T-helper 1 cell treated with Interleukin-12 subunit alpha and Interleukin-12 subunit beta and Interleukin-4 antibody, amounts not matched to agents 30 ng/mL and 1 ng/mL, for 36 hours (primary cell): ENCODE measurements at regions not wholly inside any gene's neighbourhood (a gene's known extent, or its start where the extent isn't known, plus 50 kb on each side); places are given as distances from the start of the nearest gene placed in this dataset.
"Not testable (repeated sequence)": the region's sequence is repeated elsewhere in the genome, so short reads cannot be mapped to it uniquely, and the experiment has no call there.

ENCODE experiments used
- intact Hi-C: fragments of 100-400 bp; cut with micrococcal nuclease; formaldehyde crosslinking; loops from one replicate; pipeline ENCODE4 v1.15.1; 2024

DNA sequence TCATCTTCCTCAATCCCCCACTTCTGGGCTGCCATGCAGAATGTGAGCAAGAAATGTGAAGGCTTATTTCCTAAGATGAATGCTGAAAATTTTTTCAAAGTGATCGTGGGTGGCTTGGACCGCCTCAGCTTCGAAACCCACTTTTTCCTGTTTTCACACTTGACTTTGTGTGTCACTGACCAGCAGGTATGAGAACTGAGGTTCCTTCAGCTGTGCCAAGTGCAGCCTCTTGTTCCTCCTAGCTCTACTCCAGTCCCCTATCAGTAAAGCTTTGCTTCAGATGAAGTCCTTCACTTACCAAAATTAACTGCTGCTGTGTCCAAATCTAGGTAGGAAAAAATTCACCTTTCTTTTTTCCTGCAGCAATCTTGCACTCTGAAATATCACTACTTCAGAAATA is 382.6 kb downstream of the DTWD2 start:
- intact Hi-C loops = no loop called here

DNA sequence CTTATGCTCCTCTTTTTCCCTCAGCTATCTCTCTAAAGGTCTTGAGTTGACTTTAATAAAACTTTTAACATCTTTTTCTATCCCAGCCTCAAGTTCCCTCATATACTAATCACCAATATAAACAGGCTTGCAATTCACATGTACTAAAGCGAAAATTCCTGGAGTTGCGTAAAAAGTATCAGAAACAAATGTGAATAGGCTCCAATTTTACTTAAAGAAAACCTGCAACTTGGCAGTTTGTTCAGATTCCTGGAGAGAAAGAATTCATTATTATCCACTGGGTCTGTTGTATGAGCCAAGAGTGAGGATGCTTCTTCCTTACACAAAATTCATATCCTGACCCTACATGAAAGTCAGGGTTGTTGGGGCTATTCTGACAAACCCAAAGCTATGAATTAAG is 384.2 kb downstream of the DTWD2 start:
- intact Hi-C loops = no loop called here

DNA sequence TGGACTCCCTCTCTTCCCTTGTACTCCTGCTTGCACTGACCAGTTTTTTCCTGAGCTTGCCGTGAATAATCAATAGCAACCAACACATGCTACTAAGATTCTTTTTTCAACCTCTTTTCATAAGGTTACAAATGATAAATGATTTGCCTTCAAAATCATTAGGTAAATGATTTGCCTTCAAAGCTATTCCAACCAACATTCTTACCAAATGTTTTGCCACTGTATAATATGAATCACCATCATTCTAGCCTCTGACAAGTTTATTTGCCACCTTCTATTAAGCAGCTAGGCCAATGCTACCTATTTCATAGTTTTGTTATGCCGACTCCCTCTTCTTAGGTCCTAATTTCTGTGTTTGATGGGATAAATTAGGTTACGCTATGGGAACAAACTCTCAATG is 385.1 kb downstream of the DTWD2 start:
- intact Hi-C loops = no loop called here

DNA sequence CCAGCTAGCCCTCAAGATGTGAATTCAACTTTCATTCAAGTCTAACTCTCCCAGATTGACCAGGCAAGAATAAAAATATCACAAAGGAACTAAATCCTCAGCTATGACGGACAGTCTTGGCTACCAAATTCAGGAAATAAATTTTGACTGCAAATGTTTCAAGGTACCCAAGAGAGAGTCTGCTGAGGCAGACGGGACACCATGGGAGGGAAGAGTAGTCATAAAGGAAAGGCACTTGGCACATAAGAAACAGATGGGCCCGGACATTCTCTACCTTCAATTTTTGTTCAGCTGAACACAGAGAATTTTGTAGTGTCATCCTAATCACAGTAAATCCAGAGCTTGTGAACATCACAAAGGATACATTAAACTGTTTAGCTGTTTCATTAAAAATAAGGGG is 390.0 kb downstream of the DTWD2 start:
- intact Hi-C loops = no loop called here

DNA sequence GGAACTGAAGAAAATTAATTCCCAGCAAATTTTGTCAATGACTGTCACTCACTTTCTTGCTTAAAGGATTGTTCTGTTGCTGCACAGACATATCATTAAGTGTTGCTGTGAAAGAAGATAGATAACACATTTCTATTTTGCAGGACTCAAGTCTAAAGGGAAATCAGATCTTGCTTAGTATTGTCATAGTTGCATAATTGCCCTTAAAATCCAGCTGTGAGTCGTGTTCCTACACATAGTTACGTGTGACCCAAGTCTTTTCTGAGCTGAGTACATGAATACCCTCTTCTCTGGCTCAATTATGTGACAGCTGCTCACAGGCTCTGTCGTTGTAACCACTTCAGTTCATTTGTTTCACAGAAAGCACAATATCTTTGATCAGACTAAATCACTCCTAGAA is 390.8 kb downstream of the DTWD2 start:
- intact Hi-C loops = no loop called here

DNA sequence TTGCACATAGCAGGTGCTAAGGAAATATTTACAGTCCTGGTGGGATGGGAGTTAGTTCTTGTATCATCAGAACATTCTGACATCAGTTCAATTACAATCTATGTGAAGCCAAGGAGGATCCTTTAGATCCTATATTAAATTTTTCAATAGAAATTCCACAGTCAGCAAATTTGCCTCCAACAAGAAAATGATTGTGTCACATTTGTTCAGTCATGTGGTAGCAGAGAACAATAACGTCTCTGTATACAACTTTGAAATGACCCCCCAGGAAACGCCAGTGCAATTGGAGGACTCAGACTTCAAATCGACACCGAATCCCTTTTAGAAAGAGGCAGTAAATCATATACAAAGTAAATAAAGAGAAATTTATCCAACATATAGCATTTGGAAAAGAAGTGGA is 392.1 kb downstream of the DTWD2 start:
- intact Hi-C loops = no loop called here

DNA sequence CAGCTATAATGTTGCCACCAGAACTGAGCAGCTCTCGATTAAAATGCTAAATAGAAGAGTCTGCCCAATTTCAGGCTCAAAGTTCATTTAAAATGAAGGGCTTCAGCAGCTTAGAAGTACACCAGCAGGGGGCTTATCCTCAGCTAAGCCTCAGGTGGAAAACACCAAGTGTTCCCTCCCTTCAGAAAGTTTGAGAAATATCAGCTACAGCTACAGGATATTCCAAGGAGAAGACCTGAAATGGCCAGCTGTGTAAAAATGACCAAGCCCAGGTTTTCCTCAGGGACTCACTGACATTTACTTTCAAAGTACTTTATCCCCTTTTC is 395.4 kb downstream of the DTWD2 start:
- intact Hi-C loops = no loop called here

DNA sequence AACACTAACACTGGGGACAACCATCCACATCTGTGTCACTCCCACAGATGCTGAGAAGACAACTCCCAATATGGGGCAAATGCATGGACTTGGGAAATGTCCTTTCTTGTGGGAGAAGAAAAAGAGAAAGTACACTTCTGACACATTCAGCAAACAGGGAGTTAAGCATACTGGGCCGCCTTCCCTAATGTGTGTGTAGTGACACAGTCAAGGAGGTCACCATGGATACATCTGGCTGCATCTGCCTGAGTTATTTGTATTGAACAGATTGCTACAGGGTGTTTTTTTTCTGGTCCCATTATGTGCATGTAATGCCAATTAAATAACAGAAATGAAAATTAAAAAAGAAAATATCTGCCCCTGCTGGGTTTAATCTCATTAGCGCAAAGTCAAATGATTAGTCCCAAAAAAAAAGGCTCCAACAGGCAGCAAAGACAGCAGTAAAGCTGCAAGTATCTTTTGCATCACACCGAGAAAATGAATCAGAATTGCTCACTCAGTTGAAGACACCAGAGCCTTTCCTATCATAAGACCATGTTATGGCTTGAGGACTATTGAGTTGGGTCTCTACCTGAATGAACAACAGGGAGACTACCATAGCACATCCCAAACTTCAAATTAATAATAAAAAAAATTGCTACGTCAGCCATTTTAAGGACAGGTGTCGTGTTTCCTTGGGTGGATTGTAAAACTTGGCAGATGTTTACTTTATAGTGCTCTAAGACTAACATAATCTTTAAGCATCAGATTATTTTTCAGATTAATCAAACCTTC is 395.9 kb downstream of the DTWD2 start:
- intact Hi-C loops = no loop called here

DNA sequence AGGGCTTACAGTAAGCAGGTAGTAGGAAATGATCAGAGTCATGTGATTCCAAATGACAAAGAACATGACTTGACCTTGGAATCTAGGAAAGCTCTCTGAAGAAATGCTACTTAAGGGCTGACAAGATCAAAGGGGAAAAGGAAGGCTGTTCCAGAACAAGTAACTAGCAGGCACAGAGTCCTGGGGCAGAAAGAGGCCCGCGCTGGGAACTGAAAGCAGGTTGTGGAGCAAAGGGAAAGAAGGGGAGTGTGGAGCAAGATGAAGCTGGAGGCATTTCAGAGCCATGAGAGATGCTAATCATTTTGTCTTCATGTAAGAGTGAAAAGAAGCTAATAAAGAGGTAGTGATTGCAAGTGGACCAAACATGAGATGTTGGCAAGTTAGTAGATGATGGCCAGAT is 397.5 kb downstream of the DTWD2 start:
- intact Hi-C loops = no loop called here

DNA sequence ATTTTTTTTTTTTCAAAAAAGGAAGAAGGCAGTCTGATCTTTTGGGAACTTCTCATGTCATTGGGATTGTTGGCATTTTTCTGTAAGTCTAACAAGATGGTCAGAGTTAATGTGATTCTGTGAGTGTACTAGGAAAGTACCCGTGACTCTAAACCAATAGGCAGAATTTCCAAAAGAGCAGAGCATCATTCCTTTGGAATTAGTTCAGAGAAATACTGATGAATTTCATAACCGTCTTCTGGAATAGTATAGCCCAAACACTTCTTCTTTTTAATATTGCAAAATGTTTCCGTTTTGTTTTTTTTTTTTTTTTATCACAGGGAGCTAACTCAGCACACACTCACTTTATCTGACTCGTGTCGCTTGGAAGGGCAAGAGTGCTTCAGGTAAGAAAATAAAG is 407.4 kb downstream of the DTWD2 start:
- intact Hi-C loops = no loop called here

DNA sequence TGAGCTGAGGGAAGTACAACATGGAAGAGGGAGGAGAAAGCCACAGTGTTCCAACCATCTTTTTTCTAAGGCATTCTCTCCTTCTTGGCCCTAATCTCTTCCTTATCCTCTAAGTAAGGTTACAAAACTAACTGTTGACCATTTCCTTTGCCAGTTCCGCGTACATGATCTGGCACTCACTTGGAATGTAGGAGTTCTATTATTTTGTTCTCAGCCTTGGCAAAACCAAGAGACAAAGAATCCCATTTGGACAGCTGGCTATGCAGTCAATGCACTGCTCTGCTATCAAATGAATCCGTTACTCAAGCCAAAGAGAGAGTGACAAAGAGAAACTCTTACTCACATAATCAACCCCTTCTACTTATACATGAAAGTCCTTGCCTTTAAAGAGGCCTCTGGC is 410.3 kb downstream of the DTWD2 start:
- intact Hi-C loops = no loop called here

DNA sequence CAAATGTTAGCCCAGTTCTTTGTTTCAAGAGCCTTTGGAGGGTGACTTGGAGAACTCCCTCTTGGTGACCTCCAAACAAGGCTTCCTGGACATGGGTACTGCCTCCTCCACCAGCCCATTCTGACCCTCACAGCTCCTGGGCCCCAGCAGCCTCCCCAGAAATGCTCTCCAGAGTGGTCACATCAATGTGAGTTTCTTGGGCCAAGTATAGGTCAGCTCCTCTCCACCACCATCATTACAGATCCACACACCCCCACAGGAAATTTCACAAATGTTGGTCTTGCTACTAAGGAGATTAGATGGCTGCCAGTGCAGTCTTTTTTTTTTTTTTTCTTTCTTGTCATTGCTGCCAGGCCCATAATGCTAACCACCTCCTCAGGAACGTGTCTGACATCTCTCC is 410.7 kb downstream of the DTWD2 start:
- intact Hi-C loops = no loop called here

DNA sequence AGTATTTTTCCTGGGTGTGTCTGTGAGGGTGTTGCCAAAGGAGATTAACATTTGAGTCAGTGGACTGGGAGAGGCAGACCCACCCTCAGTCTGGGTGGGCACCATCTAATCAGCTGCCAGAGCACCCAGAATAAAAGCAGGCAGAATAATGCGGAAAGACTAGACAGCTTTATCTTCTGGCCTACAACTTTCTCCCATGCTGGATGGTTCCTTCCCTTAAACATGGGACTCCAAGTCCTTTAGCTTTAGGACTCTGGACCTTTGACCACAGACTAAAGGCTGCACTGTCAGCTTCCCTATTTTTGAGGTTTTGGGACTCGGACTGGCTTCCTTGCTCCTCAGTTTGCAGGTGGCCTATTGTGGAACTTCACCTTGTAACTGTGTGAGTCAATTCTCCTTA is 418.1 kb downstream of the DTWD2 start:
- intact Hi-C loops = not testable (repeated sequence)

DNA sequence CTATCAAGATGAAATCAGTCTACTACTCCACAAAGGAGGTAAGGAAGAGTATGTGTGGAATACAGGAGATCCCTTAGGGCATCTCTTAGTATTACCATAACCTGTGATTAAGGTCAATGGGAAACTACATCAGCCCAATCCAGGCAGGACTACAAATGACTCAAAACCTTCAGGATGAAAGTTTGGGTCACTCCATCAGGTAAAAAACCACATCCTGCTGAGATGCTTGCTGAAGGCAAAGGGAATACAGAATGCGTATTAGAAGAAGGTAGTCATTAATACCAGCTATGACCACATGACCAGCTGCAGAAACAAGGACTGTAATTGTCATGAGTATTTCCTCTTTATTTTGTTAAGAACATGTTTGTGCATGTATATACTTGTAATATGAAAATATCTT is 418.8 kb downstream of the DTWD2 start:
- intact Hi-C loops = not testable (repeated sequence)

DNA sequence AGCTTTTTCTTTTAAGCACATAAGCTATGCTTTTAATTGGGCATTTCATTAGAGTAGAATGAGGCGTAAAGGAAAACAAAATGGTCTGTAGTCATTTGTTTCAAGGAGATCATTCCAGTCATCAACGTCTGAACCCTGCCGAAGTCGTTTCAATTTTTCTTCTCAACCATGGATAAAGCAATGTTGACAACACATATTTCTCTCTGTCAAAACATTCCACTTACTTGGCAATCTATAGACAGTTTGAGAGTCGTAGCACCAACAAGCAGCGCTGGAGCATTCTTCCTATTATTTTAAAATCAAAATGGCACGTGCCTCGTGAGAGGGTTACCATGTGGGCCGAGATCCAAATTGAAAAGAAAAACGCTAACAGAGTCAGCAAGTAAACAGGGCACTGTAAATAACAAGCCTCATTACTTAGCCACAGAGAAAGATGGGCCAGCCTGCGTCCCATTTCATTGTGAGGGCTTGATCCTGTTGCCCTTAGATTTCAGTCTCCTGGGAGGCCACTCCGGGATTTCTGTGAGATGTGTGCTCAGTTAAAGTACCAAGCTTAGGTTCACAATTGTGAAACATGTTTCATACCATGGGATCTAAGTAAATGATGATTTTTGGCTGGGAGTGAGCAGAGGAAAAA is 422.9 kb downstream of the DTWD2 start:
- intact Hi-C loops = no loop called here

DNA sequence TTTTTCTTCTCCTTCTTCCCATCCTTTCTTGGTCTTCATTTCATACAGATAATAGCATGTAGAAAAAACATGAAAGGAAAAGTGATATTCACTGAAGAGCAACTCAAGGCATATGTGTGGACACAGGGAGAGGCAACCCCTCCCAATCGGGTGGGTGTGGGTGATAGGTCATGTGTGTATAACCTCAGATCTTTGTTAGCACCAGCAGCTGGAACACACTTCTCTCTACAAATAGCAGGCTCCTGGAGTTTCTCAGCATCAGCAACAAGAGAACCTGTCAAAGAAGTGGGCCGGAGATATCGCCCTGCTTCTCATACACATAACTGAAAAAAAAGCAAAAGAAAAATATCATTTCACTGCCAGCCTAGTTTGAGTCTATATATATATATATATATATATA is 426.4 kb downstream of the DTWD2 start:
- intact Hi-C loops = no loop called here

DNA sequence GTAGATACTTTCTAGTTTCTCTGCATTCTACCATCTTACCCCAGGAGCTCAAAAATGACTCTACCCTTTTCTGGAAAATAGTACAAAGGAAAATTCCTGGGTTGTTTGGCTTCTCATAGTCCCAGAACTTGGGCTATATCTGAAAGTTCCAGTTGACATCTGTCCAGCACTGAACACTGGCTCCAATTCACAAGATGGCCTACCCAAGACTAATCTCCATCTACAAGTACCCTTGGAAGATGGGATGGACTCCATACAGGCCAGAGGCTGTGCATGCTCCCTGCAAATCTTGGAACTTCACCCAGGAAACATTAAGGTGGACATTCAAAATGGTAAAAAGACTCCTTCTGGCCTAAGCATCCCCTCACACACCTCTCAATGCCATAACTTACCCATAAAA is 427.1 kb downstream of the DTWD2 start:
- intact Hi-C loops = no loop called here

DNA sequence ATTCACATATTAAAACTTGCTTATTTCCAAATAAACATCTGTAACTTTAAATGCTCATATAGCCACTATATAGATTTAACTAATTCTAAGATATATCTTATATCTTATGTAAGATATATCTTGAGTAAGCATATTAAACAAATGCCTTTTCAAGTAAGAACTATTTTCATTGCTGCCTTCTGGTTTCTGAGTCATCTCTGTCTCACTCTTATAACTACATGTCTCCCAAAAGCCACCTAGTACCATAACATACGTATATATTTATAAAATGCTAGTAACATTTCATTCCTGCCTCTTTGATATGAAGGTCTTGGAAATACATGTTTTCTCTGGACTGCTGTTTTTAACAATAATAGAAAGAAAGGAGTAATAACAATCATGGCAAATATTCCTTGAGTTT is 429.5 kb downstream of the DTWD2 start:
- intact Hi-C loops = no loop called here

DNA sequence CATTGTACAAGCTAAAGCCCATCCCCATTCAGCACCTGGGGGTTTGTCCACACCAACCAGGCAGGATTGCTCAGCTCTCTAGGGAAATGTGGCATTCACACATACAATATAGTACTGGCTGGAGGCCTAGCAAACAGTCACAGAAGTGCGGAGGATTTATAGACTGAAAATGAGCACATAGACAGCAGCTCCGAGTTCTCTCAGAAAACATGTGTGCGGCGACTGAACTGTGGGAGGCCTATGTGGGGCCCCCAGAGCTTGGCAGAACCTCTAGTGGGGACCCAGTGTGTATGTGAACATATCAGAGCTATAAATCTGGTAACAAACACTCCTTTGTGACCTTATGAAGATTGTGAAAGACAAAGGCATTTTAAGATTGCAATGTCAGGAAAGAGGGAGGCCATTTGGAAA is 431.1 kb downstream of the DTWD2 start:
- intact Hi-C loops = no loop called here

DNA sequence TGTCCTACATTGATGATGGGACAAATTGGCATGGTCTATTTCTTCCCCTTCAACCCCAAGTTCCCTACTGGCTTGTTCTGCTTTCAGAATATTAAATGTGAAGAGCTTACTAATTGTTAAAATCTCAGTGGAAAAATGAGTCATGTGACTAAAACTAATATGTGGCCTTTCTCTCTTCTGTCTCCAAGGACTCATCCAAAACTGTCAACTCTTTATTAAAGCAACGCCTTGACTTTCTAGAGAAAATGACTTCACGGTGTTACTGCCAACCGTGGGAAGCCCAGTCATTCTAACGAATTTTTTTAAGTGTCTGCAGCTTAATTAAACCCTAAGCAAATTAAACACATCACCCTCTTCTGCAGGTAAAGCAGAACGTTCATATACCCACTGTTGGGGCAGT is 431.6 kb downstream of the DTWD2 start:
- intact Hi-C loops = no loop called here

DNA sequence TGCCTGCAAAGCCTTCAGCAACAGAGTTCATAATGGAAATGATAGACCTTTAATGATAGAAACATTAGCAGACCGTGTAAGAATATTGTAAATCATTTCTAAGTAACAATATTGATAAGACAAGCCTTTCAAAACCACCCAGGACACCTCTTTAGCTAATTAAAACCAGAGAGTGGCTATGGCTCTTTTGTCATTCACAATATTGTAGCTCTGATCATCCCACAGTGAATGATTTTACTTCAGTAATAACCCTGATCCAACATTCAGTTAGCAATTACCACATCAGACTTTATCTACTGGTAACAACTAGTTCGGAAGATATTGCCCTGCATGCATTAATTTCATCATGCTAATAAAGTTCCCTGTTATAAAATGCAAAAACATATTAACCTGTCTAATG is 432.6 kb downstream of the DTWD2 start:
- intact Hi-C loops = no loop called here

DNA sequence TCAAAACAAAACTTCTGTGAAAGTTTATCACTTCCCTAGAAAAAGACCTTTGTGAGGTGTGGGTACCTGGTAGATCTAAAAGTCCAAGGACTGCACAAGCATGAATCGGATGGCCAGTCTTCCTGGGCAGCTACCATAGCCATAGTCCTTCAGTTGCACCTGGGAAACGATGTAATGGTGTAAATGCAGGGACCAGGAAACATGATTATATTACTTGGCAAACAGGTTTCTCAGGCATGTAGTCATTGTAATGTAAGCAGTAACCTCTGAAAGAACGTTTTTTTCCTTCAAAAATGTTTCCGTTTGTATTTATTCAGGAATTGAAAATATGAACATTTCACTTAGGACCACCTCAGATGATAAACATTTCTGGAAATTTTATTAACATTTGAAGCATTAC is 433.4 kb downstream of the DTWD2 start:
- intact Hi-C loops = no loop called here

DNA sequence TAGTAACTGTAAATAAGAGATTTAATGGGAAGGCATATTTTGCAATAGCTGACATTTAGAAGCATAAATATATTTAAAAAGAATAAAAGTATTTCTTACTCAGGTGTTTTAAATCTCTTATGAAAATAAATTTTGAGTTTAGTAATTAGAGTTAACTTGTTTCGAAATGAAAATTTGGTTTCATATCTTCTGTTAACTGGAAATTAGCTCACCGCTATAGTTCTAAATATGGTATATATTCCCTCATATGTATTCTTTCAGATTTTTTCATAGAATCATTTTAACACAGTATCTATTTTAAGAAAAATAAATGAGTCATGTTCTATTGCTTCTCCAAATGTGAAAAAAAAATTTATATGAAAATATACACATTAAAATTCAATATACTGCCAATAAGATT is 434.1 kb downstream of the DTWD2 start:
- intact Hi-C loops = no loop called here

DNA sequence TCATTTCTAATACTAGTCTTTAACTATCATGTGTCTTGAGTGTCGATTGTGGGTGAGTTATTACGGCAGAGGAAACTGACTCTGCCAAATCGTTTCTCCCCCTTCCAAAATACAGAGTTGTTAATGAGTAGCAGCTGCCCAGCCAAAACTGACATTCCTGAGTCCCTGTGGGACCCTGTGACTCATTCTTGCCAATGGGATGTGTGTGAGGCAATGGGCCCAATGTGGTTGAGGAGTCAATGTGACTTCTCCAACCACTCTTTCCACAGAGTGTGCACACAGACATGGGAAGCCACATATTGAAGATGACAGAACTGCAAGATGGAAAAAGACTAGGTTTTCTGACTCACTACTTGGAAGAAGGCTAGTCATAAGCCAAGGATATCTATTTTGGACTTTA is 434.7 kb downstream of the DTWD2 start:
- intact Hi-C loops = no loop called here
